ENCODE measurements at regions not wholly inside any gene's neighbourhood (a gene's known extent, or its start where the extent isn't known, plus 50 kb on each side); places are given as distances from the start of the nearest gene placed in this dataset.

DNA sequence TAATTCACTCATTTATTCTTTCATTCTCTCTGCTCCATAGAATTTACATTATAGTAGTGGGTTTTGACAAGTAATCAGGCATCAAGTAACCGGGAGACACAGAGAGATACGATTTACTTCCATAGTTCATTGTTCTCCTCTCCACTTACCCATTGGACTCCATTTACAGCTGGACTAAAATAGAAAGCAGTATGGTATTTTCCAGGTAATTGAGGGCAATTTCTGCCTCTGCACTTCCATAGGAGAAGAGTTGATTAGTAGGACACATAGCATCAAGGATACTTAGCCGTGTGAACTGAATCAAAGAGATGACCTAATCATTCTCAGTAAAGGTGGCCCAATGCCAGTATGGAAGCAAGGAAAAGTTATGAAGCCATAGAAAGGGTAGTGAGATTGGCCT is 244.4 kb downstream of the COX7C start:
- H3K4me1 ChIP-seq = no peaks in the 10 kb centered on the region
- DNase-seq (no peak), ATAC-seq (no peak)
- no peaks in the 10 kb centered on the region for H3K36me3 ChIP-seq (ENCODE audit: insufficient read depth in 1 of 2, low read depth in 1 of 2)
- intact Hi-C loops (cut with DNase I) = no loop called here
- no peak overlapping the region for H3K27ac ChIP-seq
- WGBS, 3 donors = 47 to 50% (median 49%) methylated on average over 3 of the region's 3 CpGs
- H3K27me3 ChIP-seq (ENCODE audit: insufficient read depth in 3 of 3, low read length in 2 of 3) = no peaks in the 10 kb centered on the region
- no peaks in the 10 kb centered on the region for H3K9me3 ChIP-seq
- TF ChIP-seq CTCF (IDR thresholded peaks at IDR 0.05) = no peak
- no peak overlapping the region for H3K4me3 ChIP-seq

- intact Hi-C loops (cut with DNase I) = no loop called here
- Histone ChIP-seq H3K27me3 (ENCODE audit: insufficient read depth in 3 of 3, low read length in 2 of 3) (no peaks in the 10 kb centered on the region), H3K4me3 (no peak overlapping the region), H3K36me3 (ENCODE audit: insufficient read depth in 1 of 2, low read depth in 1 of 2) (no peaks in the 10 kb centered on the region), H3K27ac (no peak overlapping the region), H3K9me3 (no peaks in the 10 kb centered on the region), H3K4me1 (no peaks in the 10 kb centered on the region)
- TF ChIP-seq CTCF (IDR thresholded peaks at IDR 0.05) = no peak
- ATAC-seq = no peak
- WGBS, 3 donors = 59 to 72% (median 61%) methylated on average over 4 of the region's 4 CpGs
- DNase-seq = no peak
These were observed 246.3 kb downstream of the COX7C start for GRCh38 chr5:86864051-86864450.

DNA sequence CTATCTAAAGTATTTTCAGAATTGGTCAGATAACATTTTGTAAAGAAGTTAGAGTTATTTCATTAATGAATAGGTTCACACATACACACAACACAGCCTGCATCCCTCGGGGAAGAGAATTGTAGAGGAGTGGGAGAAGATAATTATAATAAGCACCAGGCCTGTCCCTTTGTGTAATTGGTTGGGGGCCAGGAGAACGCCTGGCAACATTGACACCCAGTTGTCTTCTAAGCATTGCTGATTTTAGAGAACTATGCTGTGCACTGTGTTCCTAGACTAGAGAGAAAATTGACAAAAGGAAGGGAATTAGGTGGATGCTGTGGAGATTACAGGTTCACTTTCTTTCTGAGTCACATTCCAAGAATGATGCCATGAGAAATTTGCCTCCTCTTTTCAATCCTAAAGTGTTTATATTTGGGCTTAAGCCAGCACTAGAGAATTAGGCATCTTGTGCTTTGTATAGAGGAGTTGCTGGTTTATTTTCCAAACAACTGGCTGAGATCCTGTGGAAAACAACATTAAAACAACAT is 247.6 kb downstream of the COX7C start:
- Histone ChIP-seq H3K4me1 (no peaks in the 10 kb centered on the region), H3K27me3 (ENCODE audit: insufficient read depth in 3 of 3, low read length in 2 of 3) (no peaks in the 10 kb centered on the region), H3K36me3 (ENCODE audit: insufficient read depth in 1 of 2, low read depth in 1 of 2) (no peaks in the 10 kb centered on the region), H3K9me3 (no peaks in the 10 kb centered on the region), H3K4me3 (no peak overlapping the region), H3K27ac (no peak overlapping the region)
- intact Hi-C loops (cut with DNase I) = no loop called here
- no peak for TF ChIP-seq CTCF (IDR thresholded peaks at IDR 0.05)
- DNase-seq (no peak), ATAC-seq (no peak)
- 16 to 42% (median 29%) methylated on average over 2 of the region's 2 CpGs for WGBS, 3 donors

DNA sequence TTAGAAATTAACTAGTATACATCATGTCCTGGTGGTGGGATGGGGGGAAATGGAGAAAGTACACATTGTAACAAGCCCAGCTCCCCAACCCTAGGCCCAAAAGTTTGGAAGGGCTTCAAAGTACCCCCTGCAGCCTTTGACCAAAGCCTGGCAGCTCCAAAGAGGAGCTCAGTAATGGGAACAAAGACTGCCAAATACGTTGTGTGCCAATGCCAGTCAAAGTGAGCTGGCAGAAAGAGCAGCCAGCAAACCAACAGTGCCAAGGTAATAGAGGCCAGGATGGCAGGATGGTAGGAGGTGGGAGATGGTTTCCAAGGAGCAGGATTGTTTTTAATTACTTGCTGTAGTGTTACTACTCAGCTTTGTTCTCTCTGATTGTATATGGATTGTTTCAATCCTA is 248.3 kb downstream of the COX7C start:
- TF ChIP-seq CTCF (IDR thresholded peaks at IDR 0.05) = no peak
- no peak for ATAC-seq
- Histone ChIP-seq H3K4me1 (no peaks in the 10 kb centered on the region), H3K27me3 (ENCODE audit: insufficient read depth in 3 of 3, low read length in 2 of 3) (no peaks in the 10 kb centered on the region), H3K36me3 (ENCODE audit: insufficient read depth in 1 of 2, low read depth in 1 of 2) (no peaks in the 10 kb centered on the region), H3K4me3 (no peak overlapping the region), H3K9me3 (no peaks in the 10 kb centered on the region), H3K27ac (no peak overlapping the region)
- no peak for DNase-seq
- 28 to 55% (median 31%) methylated on average over 1 of the region's 1 CpG for WGBS, 3 donors
- intact Hi-C loops (cut with DNase I) = no loop called here

DNA sequence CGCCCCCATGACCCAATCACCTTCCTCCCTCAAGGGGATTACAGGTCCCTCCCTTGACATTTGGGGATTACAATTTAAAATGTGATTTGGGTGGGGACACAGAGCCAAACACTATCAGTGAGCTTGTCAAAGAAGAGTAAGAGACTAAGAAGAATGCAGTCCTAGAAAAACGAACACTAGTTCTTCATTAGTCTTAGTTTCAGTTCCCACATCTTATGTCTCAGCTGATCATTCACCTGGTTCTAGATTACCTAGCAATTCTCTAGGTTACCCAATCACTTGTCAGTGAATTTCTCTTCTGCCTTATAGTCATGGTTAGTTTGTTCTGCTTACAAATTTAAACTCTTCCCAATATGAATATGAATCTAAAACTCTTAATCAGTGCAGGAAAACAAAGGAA is 251.5 kb downstream of the COX7C start:
- no peak overlapping the region for H3K4me3 ChIP-seq
- H3K27me3 ChIP-seq (ENCODE audit: insufficient read depth in 3 of 3, low read length in 2 of 3) = no peaks in the 10 kb centered on the region
- no peaks in the 10 kb centered on the region for H3K9me3 ChIP-seq
- no peaks in the 10 kb centered on the region for H3K4me1 ChIP-seq
- 60 to 93% (median 87%) methylated on average over 2 of the region's 2 CpGs for WGBS, 3 donors
- ATAC-seq (no peak), DNase-seq (no peak)
- no peak overlapping the region for H3K27ac ChIP-seq
- intact Hi-C loops (cut with DNase I) = no loop called here
- H3K36me3 ChIP-seq (ENCODE audit: insufficient read depth in 1 of 2, low read depth in 1 of 2) = no peaks in the 10 kb centered on the region
- TF ChIP-seq CTCF (IDR thresholded peaks at IDR 0.05) = no peak
